HepG2 (cell line): ENCODE measurements at regions not wholly inside any gene's neighbourhood (a gene's known extent, or its start where the extent isn't known, plus 50 kb on each side); places are given as distances from the start of the nearest gene placed in this dataset.

ENCODE experiments used
- ATAC-seq: fragments of 200-7000 bp; cut with Tn5 transposase; 3 replicates; pipeline ENCODE4 v1.9.1; 2020; ENCODE audit warnings: mild to moderate bottlenecking, moderate library complexity
- BruUV-seq: library from RNA; stranded (reverse); fragments of 400-500 nt; replicated peaks from 2 replicates; lab custom pipeline; 2021; lab: Mats Ljungman, UMichigan
- CTCF ChIA-PET: fragments of 300-600 bp; formaldehyde crosslinking; extraction: SDS; loops from one replicate; lab custom pipeline; 2021; ENCODE audit warnings: low total read pairs, inconsistent platforms, low intra/inter-chr PET ratio; lab: Yijun Ruan, JAX
- POLR2A ChIA-PET: fragments of 350-600 bp; sonication (Branson Sonifier 250); formaldehyde crosslinking; loops from one replicate; lab custom pipeline; 2020; ENCODE audit warnings: antibody characterized with exemption, inconsistent platforms; lab: Yijun Ruan, JAX
- DNase-seq: peaks from one replicate; pipeline ENCODE4 v3.0.0-alpha.2; 2015; ENCODE audit warnings: low spot score
- FAIRE-seq: peaks from 3 replicates; lab custom pipeline; 2011; peaks lifted over from hg19 to GRCh38; lab: Jason Lieb, UNC
- H2AFZ ChIP-seq: one replicate; pipeline ENCODE4 v1.6.1; 2011; ENCODE audit warnings: low read length, inconsistent platforms
- H3K27ac ChIP-seq: fragments of 300-600 bp; 3 replicates; pipeline ENCODE4 v1.8.0; 2011; ENCODE audit warnings: mixed run types, mild to moderate bottlenecking, mixed read lengths, low read length, inconsistent platforms; ENCODE audit not compliant: insufficient read depth; ENCODE audit errors: extremely low read length
- H3K27me3 ChIP-seq, 2 experiments: fragments of 200-600 bp in 1 of 2; 2 replicates in 1 of 2; 3 replicates in 1 of 2; pipeline versions ENCODE4 v1.6.0 to v1.8.0; 2011; ENCODE audit warnings: low read length in 2 of 2, mild to moderate bottlenecking in 2 of 2, moderate library complexity in 2 of 2, inconsistent platforms in 1 of 2; ENCODE audit not compliant: insufficient read depth in 2 of 2, control insufficient read depth in 1 of 2
- H3K36me3 ChIP-seq, 2 experiments: fragments of 200-600 bp in 1 of 2; replicated peaks in 1 of 2; 2 replicates in 1 of 2; 3 replicates in 1 of 2; pipeline versions ENCODE4 v1.5.1 to v1.8.0; 2011; ENCODE audit warnings: low read length in 2 of 2, inconsistent platforms in 1 of 2; ENCODE audit not compliant: insufficient read depth in 2 of 2, control insufficient read depth in 1 of 2
- H3K4me1 ChIP-seq: 2 replicates; pipeline ENCODE4 v1.5.1; 2012; ENCODE audit warnings: low read length, inconsistent platforms; ENCODE audit not compliant: insufficient read depth
- H3K4me2 ChIP-seq: 2 replicates; pipeline ENCODE4 v1.6.0; 2011; ENCODE audit warnings: low read depth, low read length, inconsistent platforms
- H3K4me3 ChIP-seq, 3 experiments: fragments of 200-600 bp in 1 of 3; sonication (generic), shearing (Covaris generic) in 1 of 3; replicated peaks in 1 of 3; 2 replicates each; pipeline ENCODE4 v1.5.1; 2011 to 2016; ENCODE audit warnings: low read length in 3 of 3, inconsistent platforms in 2 of 3, low read depth in 2 of 3, mild to moderate bottlenecking in 2 of 3, control low read depth in 1 of 3, mixed read lengths in 1 of 3; ENCODE audit not compliant: insufficient read depth in 1 of 3
- H3K79me2 ChIP-seq: one replicate; pipeline ENCODE4 v1.6.1; 2011; ENCODE audit warnings: low read length, inconsistent platforms; ENCODE audit not compliant: insufficient read depth
- H3K9ac ChIP-seq: 2 replicates; pipeline ENCODE4 v1.6.0; 2011; ENCODE audit warnings: mild to moderate bottlenecking, low read depth, low read length, inconsistent platforms; ENCODE audit not compliant: insufficient read depth
- H3K9me3 ChIP-seq: 2 replicates; pipeline ENCODE4 v1.5.1; 2012; ENCODE audit warnings: mild to moderate bottlenecking, low read length
- H4K20me1 ChIP-seq: 2 replicates; pipeline ENCODE4 v1.6.0; 2011; ENCODE audit warnings: inconsistent platforms, mild to moderate bottlenecking, low read length, moderate library complexity; ENCODE audit not compliant: insufficient read depth
- CEBPG ChIP-seq: IDR thresholded peaks from 2 replicates; pipeline ENCODE4 v1.6.1; 2016
- CREB3 ChIP-seq: sonication (generic); formaldehyde crosslinking; IDR thresholded peaks from 2 replicates; pipeline ENCODE4 v1.5.0; 2020; ENCODE audit warnings: missing genetic modification reagents
- ESRRA ChIP-seq: sonication (generic); formaldehyde crosslinking; IDR thresholded peaks from 2 replicates; pipeline ENCODE4 v1.5.1; 2020; ENCODE audit warnings: mild to moderate bottlenecking, low read depth, missing genetic modification reagents
- FOXA1 ChIP-seq, 2 experiments: fragments of 450-650 bp in 1 of 2; sonication (generic) in 1 of 2; formaldehyde crosslinking in 1 of 2; IDR thresholded peaks; 2 replicates each; pipeline versions ENCODE4 v1.4.0 to v1.6.1; 2016 to 2020; ENCODE audit warnings: missing genetic modification reagents in 1 of 2
- FOXM1 ChIP-seq: sonication (generic); formaldehyde crosslinking; IDR thresholded peaks from 2 replicates; pipeline ENCODE4 v1.5.0; 2020; ENCODE audit warnings: missing genetic modification reagents
- IRF1 ChIP-seq: sonication (generic); formaldehyde crosslinking; IDR thresholded peaks from 2 replicates; pipeline ENCODE4 v1.4.0; 2020; ENCODE audit warnings: low read depth, mild to moderate bottlenecking, missing genetic modification reagents
- PHF20 ChIP-seq: sonication (generic); formaldehyde crosslinking; IDR thresholded peaks from 2 replicates; pipeline ENCODE4 v1.5.0; 2020; ENCODE audit warnings: mild to moderate bottlenecking, missing genetic modification reagents
- RFX1 ChIP-seq: fragments of 450-650 bp; IDR thresholded peaks from 2 replicates; pipeline ENCODE4 v1.6.1; 2017
- SMAD3 ChIP-seq: sonication (generic); formaldehyde crosslinking; IDR thresholded peaks from 2 replicates; pipeline ENCODE4 v1.4.0; 2020; ENCODE audit warnings: missing genetic modification reagents
- SSRP1 ChIP-seq: IDR thresholded peaks from 2 replicates; pipeline ENCODE4 v1.6.1; 2016; ENCODE audit warnings: control low read depth
- ZC3H4 ChIP-seq: sonication (generic); formaldehyde crosslinking; IDR thresholded peaks from 2 replicates; pipeline ENCODE4 v1.4.0; 2020; ENCODE audit warnings: missing genetic modification reagents, borderline replicate concordance
- ZFP1 ChIP-seq: IDR thresholded peaks from 2 replicates; pipeline ENCODE4 v1.6.1; 2016
- ZNF280D ChIP-seq: sonication (generic); formaldehyde crosslinking; IDR thresholded peaks from 2 replicates; pipeline ENCODE4 v1.5.1; 2020; ENCODE audit warnings: mild to moderate bottlenecking, missing genetic modification reagents
- ZNF34 ChIP-seq: sonication (generic); formaldehyde crosslinking; IDR thresholded peaks from 2 replicates; pipeline ENCODE4 v1.4.0; 2020; ENCODE audit warnings: mild to moderate bottlenecking, missing genetic modification reagents, borderline replicate concordance
- ZNF562 ChIP-seq: sonication (generic); formaldehyde crosslinking; IDR thresholded peaks from 2 replicates; pipeline ENCODE4 v1.8.0; 2022; ENCODE audit warnings: missing genetic modification reagents, borderline replicate concordance
- ZNF710 ChIP-seq: sonication (generic); formaldehyde crosslinking; IDR thresholded peaks from 2 replicates; pipeline ENCODE4 v1.5.0; 2020; ENCODE audit warnings: mild to moderate bottlenecking, missing genetic modification reagents, borderline replicate concordance
- ZNF781 ChIP-seq: sonication (generic); formaldehyde crosslinking; IDR thresholded peaks from 2 replicates; pipeline ENCODE4 v1.5.1; 2020; ENCODE audit warnings: borderline replicate concordance, mild to moderate bottlenecking, missing genetic modification reagents; ENCODE audit errors: not compliant biosample characterization
- ZNF891 ChIP-seq: sonication (generic); formaldehyde crosslinking; IDR thresholded peaks from 2 replicates; pipeline ENCODE4 v1.5.0; 2020; ENCODE audit warnings: mild to moderate bottlenecking, missing genetic modification reagents
- WGBS: methylation state at CpG from one replicate; pipeline ENCODE4 v1.1.6; 2017; ENCODE audit warnings: low lambda C conversion rate; 5-methylcytosine and 5-hydroxymethylcytosine counted together
- in situ Hi-C: cut with HindIII; loops from 2 replicates; pipeline ENCODE4 v1.10.0; 2017; ENCODE audit warnings: low pct_unique_long_range_greater_than_20kb; ENCODE audit not compliant: extremely low pct_ligation_motif_present
- intact Hi-C: fragments of 100-400 bp; cut with micrococcal nuclease; formaldehyde crosslinking; loops from one replicate; pipeline ENCODE4 v1.10.0; 2022; ENCODE audit not compliant: unreplicated experiment

- FAIRE-seq (no peak), DNase-seq (no peak), ATAC-seq (no peak)
- intact Hi-C loops (no loop called here), in situ Hi-C loops (no loop called here)
- Histone ChIP-seq H3K27me3 (no peaks in the 10 kb centered on the region), H3K9me3 (no peaks in the 10 kb centered on the region), H4K20me1 (no peaks in the 10 kb centered on the region), H3K79me2 (no peaks in the 10 kb centered on the region), H3K27ac (no peak overlapping the region), H3K4me3 (no peak overlapping the region), H3K9ac (no peak overlapping the region), H3K4me2 (no peak overlapping the region), H3K36me3 (no peaks in the 10 kb centered on the region), H2AFZ (no peak overlapping the region), H3K4me1 (peaks cover 7% of the 10 kb centered on the region; the same call in 1 of the 2 replicates)
- POLR2A ChIA-PET: no interaction called here
- CTCF ChIA-PET: no interaction called here
- whole genome bisulfite sequencing: 0% methylated on average over 2 of the region's 2 CpGs
- BruUV-seq: no TSS peak
- no peak for TF ChIP-seq ZNF891 (CRISPR knock-in tag)
- TF ChIP-seq ZNF34 (CRISPR knock-in tag): no peak
- no peak for TF ChIP-seq ZFP1 (CRISPR knock-in tag)
- TF ChIP-seq RFX1: no peak
- no peak for TF ChIP-seq SMAD3 (CRISPR knock-in tag)
- no peak for TF ChIP-seq ZNF562 (CRISPR knock-in tag)
- TF ChIP-seq SSRP1: no peak
- TF ChIP-seq CREB3 (CRISPR knock-in tag): no peak
- no peak for TF ChIP-seq ZNF710
- TF ChIP-seq ZNF781: no peak
- TF ChIP-seq FOXM1 (CRISPR knock-in tag): no peak
- no peak for TF ChIP-seq PHF20
- TF ChIP-seq IRF1 (CRISPR knock-in tag): no peak
- no peak for TF ChIP-seq CEBPG (CRISPR knock-in tag)
- TF ChIP-seq ZC3H4 (CRISPR knock-in tag): no peak
- no peak for TF ChIP-seq ESRRA
- no peak for TF ChIP-seq FOXA1 (IDR thresholded peaks at IDR 0.05)
- TF ChIP-seq FOXA1 (CRISPR knock-in tag; IDR thresholded peaks at IDR 0.05): no peak
- no peak for TF ChIP-seq ZNF280D (CRISPR knock-in tag)
These were observed 140.3 kb downstream of the GPR85 start for GRCh38 chr7:112946350-112946749.
